OCI-LY3 (cell line): ENCODE measurements at regions not wholly inside any gene's neighbourhood (a gene's known extent, or its start where the extent isn't known, plus 50 kb on each side); places are given as distances from the start of the nearest gene placed in this dataset.
"Not testable (repeated sequence)": the region's sequence is repeated elsewhere in the genome, so short reads cannot be mapped to it uniquely, and the experiment has no call there.

Experiments used
- CTCF ChIP-seq: fragments of 200-600, 300-600 bp; sonication (generic); IDR thresholded peaks from 2 replicates; pipeline ENCODE4 v1.5.1; 2014; ENCODE audit warnings: antibody characterized with exemption, low read length, low read depth
- EZH2phosphoT487 ChIP-seq: fragments of 200-600 bp; shearing (Covaris generic); IDR thresholded peaks from 2 replicates; pipeline ENCODE4 v1.6.1; 2018; ENCODE audit warnings: antibody characterized with exemption, mixed run types, low read depth

- TF ChIP-seq CTCF, EZH2phosphoT487: not testable (repeated sequence)
Measured at GRCh38 chr12:131289807-131290206, 336.1 kb downstream of the ADGRD1 start.
